Cardiac muscle cell (in vitro differentiated cells and primary cell): ENCODE measurements at regions not wholly inside any gene's neighbourhood (a gene's known extent, or its start where the extent isn't known, plus 50 kb on each side); places are given as distances from the start of the nearest gene placed in this dataset.
"Not testable (repeated sequence)": the region's sequence is repeated elsewhere in the genome, so short reads cannot be mapped to it uniquely, and the experiment has no call there.

ENCODE experiments used
- DNase-seq, 2 donors: peaks; one replicate each; pipeline versions ENCODE4 v3.0.0 to v3.0.0-alpha.2; 2010 to 2017; ENCODE audit warnings: low read depth in 1 of 2, low spot score in 1 of 2
- H3K27ac ChIP-seq: fragments of 200-600 bp; sonication (generic); 2 replicates; pipeline ENCODE4 v1.5.1; 2016
- H3K27me3 ChIP-seq: fragments of 200-600 bp; sonication (generic); 2 replicates; pipeline ENCODE4 v1.6.0; 2016; ENCODE audit warnings: control low read depth
- H3K36me3 ChIP-seq: fragments of 200-600 bp; sonication (generic); 2 replicates; pipeline ENCODE4 v1.5.1; 2016; ENCODE audit warnings: control low read depth
- H3K4me1 ChIP-seq: fragments of 200-600 bp; sonication (generic); 2 replicates; pipeline ENCODE4 v1.8.1; 2017; ENCODE audit warnings: low read depth, mild to moderate bottlenecking, mixed run types
- H3K4me3 ChIP-seq: fragments of 200-600 bp; sonication (generic); 2 replicates; pipeline ENCODE4 v1.5.1; 2016; ENCODE audit warnings: mild to moderate bottlenecking
- H3K9me3 ChIP-seq: fragments of 200-600 bp; sonication (generic); 2 replicates; pipeline ENCODE4 v1.5.1; 2017; ENCODE audit warnings: low read depth, mild to moderate bottlenecking, control low read depth
- TF ChIP-seq, protein P1 (sequence below): IDR thresholded peaks from 2 replicates; pipeline ENCODE4 v1.5.1; 2012; ENCODE audit warnings: low read depth, mild to moderate bottlenecking, low read length

DNA sequence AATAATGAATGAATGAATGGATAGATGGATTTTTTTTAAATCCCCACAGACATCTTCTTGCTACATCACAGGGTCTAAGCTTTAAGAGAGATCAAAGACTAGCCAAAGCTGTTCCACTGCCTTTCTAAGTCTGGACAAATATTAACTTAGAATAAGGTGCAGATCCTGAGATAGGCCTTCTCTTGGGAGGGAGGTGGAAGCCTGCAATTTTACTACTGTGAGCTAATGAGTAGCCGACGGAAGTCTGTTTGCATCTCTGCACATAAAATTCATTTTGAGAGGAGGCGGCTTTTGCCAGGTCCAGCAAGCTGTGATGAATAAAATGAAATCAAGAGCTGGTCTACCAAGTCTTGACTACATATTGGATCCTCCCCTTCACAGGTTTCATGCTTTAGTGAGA lies 484.9 kb downstream of the TMEM38B start:
- Histone ChIP-seq H3K4me1 (no peaks in the 10 kb centered on the region), H3K36me3 (no peaks in the 10 kb centered on the region), H3K4me3 (no peak overlapping the region), H3K27ac (no peak overlapping the region), H3K9me3 (no peaks in the 10 kb centered on the region), H3K27me3 (no peaks in the 10 kb centered on the region)
- DNase-seq: no peak
- TF ChIP-seq, protein P1, sequence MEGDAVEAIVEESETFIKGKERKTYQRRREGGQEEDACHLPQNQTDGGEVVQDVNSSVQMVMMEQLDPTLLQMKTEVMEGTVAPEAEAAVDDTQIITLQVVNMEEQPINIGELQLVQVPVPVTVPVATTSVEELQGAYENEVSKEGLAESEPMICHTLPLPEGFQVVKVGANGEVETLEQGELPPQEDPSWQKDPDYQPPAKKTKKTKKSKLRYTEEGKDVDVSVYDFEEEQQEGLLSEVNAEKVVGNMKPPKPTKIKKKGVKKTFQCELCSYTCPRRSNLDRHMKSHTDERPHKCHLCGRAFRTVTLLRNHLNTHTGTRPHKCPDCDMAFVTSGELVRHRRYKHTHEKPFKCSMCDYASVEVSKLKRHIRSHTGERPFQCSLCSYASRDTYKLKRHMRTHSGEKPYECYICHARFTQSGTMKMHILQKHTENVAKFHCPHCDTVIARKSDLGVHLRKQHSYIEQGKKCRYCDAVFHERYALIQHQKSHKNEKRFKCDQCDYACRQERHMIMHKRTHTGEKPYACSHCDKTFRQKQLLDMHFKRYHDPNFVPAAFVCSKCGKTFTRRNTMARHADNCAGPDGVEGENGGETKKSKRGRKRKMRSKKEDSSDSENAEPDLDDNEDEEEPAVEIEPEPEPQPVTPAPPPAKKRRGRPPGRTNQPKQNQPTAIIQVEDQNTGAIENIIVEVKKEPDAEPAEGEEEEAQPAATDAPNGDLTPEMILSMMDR: no peak

DNA sequence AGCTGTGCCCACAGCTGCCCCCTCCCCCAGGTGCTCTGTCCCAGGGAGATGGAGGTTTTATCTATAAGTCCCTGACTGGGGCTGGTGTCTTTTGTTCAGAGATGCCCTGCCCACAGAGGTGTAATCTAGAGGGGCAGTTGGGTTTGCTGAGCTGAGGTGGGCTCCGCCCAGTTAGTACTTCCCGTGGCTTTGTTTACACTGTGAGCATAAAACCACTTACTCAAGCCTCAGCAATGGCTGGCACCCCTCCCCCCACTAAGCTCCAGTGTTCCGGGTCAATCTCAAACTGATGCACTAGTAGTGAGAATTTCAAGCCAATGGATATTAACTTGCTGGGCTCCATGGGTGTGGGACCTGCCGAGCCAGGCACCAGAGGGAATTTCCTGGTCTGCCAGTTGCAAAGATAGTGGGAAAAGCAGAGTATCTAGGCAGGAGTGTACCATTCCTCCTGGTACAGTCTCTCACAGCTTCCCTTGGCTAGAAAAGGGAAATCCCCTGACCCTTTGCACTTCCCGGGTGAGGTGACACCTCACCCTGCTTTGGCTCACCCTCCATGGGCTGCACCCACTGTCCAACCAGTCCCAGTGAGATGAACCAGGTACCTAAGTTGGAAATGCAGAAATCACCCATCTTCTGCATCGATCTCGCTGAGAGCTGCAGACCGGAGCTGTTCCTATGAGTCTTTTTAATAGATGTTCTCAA lies 509.6 kb downstream of the TMEM38B start:
- not testable (repeated sequence) for H3K27ac ChIP-seq, H3K27me3 ChIP-seq, H3K4me3 ChIP-seq, H3K9me3 ChIP-seq, DNase-seq, H3K36me3 ChIP-seq, H3K4me1 ChIP-seq

DNA sequence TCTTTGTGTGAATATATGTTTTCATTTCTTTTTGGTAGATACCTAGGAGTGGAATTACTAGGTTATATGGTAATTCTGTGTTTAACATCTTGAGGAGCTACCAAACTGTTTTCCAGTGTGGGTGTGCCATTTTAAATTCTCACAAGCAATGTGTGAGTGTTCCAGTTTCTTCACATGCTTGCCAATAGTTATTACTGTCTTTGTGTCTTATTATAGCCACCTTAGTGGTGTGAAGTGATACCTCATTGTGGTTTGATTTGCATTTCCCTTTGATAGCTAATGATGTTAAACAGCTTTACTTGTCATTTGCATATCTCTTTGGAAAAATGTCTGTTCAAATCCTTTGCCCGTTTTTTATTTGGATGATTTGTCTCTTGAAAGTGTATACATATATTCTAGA lies 513.0 kb downstream of the TMEM38B start:
- H3K4me3 ChIP-seq: no peak overlapping the region
- H3K4me1 ChIP-seq: no peaks in the 10 kb centered on the region
- H3K36me3 ChIP-seq: no peaks in the 10 kb centered on the region
- DNase-seq: no peak
- no peak overlapping the region for H3K27ac ChIP-seq
- TF ChIP-seq, protein P1: no peak
- no peaks in the 10 kb centered on the region for H3K27me3 ChIP-seq
- no peaks in the 10 kb centered on the region for H3K9me3 ChIP-seq

DNA sequence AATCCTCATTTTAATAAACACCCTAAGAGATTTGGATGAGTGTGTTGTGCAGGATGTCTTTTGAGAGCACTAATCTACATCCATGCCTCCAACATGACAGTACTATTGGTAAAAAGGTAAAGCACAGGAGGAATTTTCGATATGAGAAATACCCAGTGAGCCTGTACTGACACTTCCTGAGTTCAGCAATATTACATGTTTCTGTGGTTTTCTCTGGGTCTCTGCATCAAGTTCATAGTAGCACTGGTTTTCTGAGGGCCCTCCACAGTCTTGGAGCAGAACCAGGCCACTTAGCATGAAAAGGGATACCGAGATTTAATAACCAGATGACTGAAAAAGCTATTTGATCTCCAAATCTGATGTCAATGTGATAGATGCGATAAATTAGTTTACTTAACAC lies 524.1 kb downstream of the TMEM38B start:
- no peak for DNase-seq

DNA sequence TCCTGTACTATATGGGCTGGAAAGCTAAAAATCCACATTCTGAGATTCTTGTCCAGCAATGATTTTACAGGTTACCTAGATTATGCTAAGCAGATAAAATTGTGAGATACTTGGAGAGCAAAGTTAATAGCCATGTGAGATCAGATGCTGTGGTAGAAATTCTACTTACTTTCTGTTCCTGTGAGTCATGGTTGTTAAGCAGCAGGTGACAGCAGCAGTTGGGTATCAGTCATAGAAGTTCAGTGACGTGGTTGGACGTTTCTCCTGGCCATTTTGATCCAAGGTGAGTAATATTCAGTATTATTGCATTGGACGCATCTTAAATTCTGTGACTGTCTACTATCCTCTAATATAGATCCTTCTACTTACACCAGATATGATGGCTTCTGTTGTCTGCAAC lies 524.5 kb downstream of the TMEM38B start:
- Histone ChIP-seq H3K27ac (no peak overlapping the region), H3K4me3 (no peak overlapping the region)
- DNase-seq: no peak

More for the DNA sequence above, 524.1 kb downstream of the TMEM38B start:
- no peaks in the 10 kb centered on the region for H3K27me3 ChIP-seq
- H3K4me1 ChIP-seq: no peaks in the 10 kb centered on the region
- no peaks in the 10 kb centered on the region for H3K9me3 ChIP-seq
- H3K27ac ChIP-seq: no peak overlapping the region
- H3K4me3 ChIP-seq: no peak overlapping the region
- no peaks in the 10 kb centered on the region for H3K36me3 ChIP-seq
- TF ChIP-seq, protein P1: no peak

DNA sequence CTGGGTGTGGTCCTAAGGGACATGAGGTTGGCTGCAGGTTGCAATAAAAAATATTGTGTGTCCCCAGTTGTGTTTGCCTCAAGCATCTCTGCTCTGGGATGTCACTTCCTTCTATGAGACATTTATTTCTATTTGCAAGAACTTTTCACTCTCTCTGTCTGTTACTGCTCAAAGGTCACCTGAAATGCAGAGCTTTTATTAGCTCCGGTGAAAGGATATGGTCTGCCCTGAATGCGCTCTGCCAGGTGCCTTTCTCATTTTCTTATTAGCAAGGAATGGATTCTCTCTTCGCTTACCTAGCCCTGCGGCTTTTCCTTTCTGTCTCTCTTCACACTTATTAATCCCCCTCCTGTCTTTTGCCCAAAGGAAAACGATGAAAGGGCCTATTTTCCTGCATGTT lies 526.1 kb downstream of the TMEM38B start:
- H3K27ac ChIP-seq: no peak overlapping the region
- no peaks in the 10 kb centered on the region for H3K27me3 ChIP-seq
- DNase-seq: no peak
- no peak overlapping the region for H3K4me3 ChIP-seq
- TF ChIP-seq, protein P1: no peak
- H3K36me3 ChIP-seq: no peaks in the 10 kb centered on the region
- no peaks in the 10 kb centered on the region for H3K9me3 ChIP-seq
- H3K4me1 ChIP-seq: no peaks in the 10 kb centered on the region

More for the DNA sequence above, 524.5 kb downstream of the TMEM38B start:
- Histone ChIP-seq H3K9me3 (no peaks in the 10 kb centered on the region), H3K27me3 (no peaks in the 10 kb centered on the region), H3K4me1 (no peaks in the 10 kb centered on the region), H3K36me3 (no peaks in the 10 kb centered on the region)
- TF ChIP-seq, protein P1: no peak
